IMR-90 (cell line): ENCODE measurements at regions not wholly inside any gene's neighbourhood (a gene's known extent, or its start where the extent isn't known, plus 50 kb on each side); places are given as distances from the start of the nearest gene placed in this dataset.

ENCODE experiments used
- ATAC-seq: fragments of 200-7000 bp; cut with Tn5 transposase; 2 replicates; pipeline ENCODE4 v1.9.1; 2020; ENCODE audit warnings: low read depth, mild to moderate bottlenecking, moderate library complexity
- BruUV-seq: library from RNA; stranded (reverse); fragments of 400-500 nt; replicated peaks from 2 replicates; lab custom pipeline; 2021; lab: Mats Ljungman, UMichigan
- CTCF ChIA-PET: fragments of 300-600 bp; formaldehyde crosslinking; extraction: SDS; loops from one replicate; lab custom pipeline; 2021; ENCODE audit warnings: antibody characterized with exemption; lab: Yijun Ruan, JAX
- POLR2A ChIA-PET: fragments of 300-600 bp; sonication (Branson Sonifier 250); formaldehyde crosslinking; loops from one replicate; lab custom pipeline; 2022; ENCODE audit warnings: antibody characterized with exemption; ENCODE audit not compliant: unreplicated experiment; lab: Charles Lee
- DNase-seq: peaks from one replicate; pipeline ENCODE4 v3.0.0; 2013
- H2AFZ ChIP-seq: replicated peaks from 2 replicates; pipeline ENCODE3; 2013; ENCODE audit warnings: low read length, mild to moderate bottlenecking; ENCODE audit not compliant: poor library complexity
- H2AK5ac ChIP-seq: 2 replicates; pipeline ENCODE4 v1.6.1; 2013; ENCODE audit warnings: low read depth, low read length, inconsistent platforms
- H2AK9ac ChIP-seq: replicated peaks from 2 replicates; pipeline ENCODE3; 2013; ENCODE audit warnings: mild to moderate bottlenecking, low read depth, low read length, moderate library complexity; ENCODE audit not compliant: poor library complexity
- H2BK120ac ChIP-seq: 2 replicates; pipeline ENCODE4 v1.6.1; 2013; ENCODE audit warnings: low read depth, low read length, inconsistent platforms
- H2BK15ac ChIP-seq: 3 replicates; pipeline ENCODE4 v1.6.1; 2013; ENCODE audit warnings: low read depth, low read length, inconsistent platforms
- H2BK20ac ChIP-seq: 2 replicates; pipeline ENCODE4 v1.6.1; 2013; ENCODE audit warnings: low read depth, mild to moderate bottlenecking, inconsistent platforms, low read length, moderate library complexity
- H2BK5ac ChIP-seq: 2 replicates; pipeline ENCODE4 v1.6.1; 2013; ENCODE audit warnings: mild to moderate bottlenecking, low read depth, low read length, inconsistent platforms; ENCODE audit not compliant: poor library complexity, severe bottlenecking
- H3K14ac ChIP-seq: replicated peaks from 2 replicates; pipeline ENCODE4 v1.6.1; 2013; ENCODE audit warnings: low read depth, low read length, inconsistent platforms
- H3K18ac ChIP-seq: 2 replicates; pipeline ENCODE4 v1.6.1; 2013; ENCODE audit warnings: low read depth, low read length, control low read depth
- H3K23ac ChIP-seq: 2 replicates; pipeline ENCODE4 v1.6.1; 2013; ENCODE audit warnings: low read depth, low read length, inconsistent platforms
- H3K27ac ChIP-seq: 2 replicates; pipeline ENCODE4 v1.5.1; 2013; ENCODE audit warnings: mild to moderate bottlenecking, control low read depth, low read length; ENCODE audit not compliant: insufficient read depth
- H3K27me3 ChIP-seq: 2 replicates; pipeline ENCODE4 v1.6.1; 2013; ENCODE audit warnings: low read length; ENCODE audit not compliant: control insufficient read depth, insufficient read depth
- H3K36me3 ChIP-seq: 2 replicates; pipeline ENCODE4 v1.6.1; 2013; ENCODE audit warnings: low read length, mixed read lengths; ENCODE audit not compliant: control insufficient read depth, insufficient read depth
- H3K4ac ChIP-seq: 2 replicates; pipeline ENCODE4 v1.6.1; 2013; ENCODE audit warnings: low read depth, low read length, inconsistent platforms
- H3K4me1 ChIP-seq: 2 replicates; pipeline ENCODE4 v1.6.1; 2013; ENCODE audit warnings: low read length, mixed read lengths; ENCODE audit not compliant: control insufficient read depth, insufficient read depth
- H3K4me2 ChIP-seq: 2 replicates; pipeline ENCODE4 v1.6.1; 2013; ENCODE audit warnings: low read depth, mild to moderate bottlenecking, control low read depth, low read length, moderate library complexity
- H3K4me3 ChIP-seq: 2 replicates; pipeline ENCODE4 v1.5.1; 2013; ENCODE audit warnings: low read depth, mild to moderate bottlenecking, control low read depth, low read length, moderate library complexity; ENCODE audit not compliant: insufficient read depth
- H3K56ac ChIP-seq: 2 replicates; pipeline ENCODE4 v1.6.1; 2013; ENCODE audit warnings: low read length, inconsistent platforms; ENCODE audit not compliant: insufficient read depth; ENCODE audit errors: extremely low read depth
- H3K79me1 ChIP-seq, 2 experiments: 2 replicates each; pipeline ENCODE4 v1.6.1; 2013; ENCODE audit warnings: low read length in 2 of 2, inconsistent platforms in 1 of 2, low read depth in 1 of 2
- H3K9ac ChIP-seq: 2 replicates; pipeline ENCODE4 v1.6.1; 2013; ENCODE audit warnings: low read depth, low read length, control low read depth
- H3K9me1 ChIP-seq: 2 replicates; pipeline ENCODE4 v1.6.1; 2013; ENCODE audit warnings: low read length, inconsistent platforms; ENCODE audit not compliant: insufficient read depth
- H3K9me3 ChIP-seq: 2 replicates; pipeline ENCODE4 v1.6.1; 2013; ENCODE audit warnings: low read length; ENCODE audit not compliant: control insufficient read depth, insufficient read depth
- H4K20me1 ChIP-seq: 2 replicates; pipeline ENCODE4 v1.6.1; 2013; ENCODE audit warnings: low read length, inconsistent platforms; ENCODE audit not compliant: insufficient read depth
- H4K5ac ChIP-seq: 2 replicates; pipeline ENCODE4 v1.6.1; 2013; ENCODE audit warnings: mild to moderate bottlenecking, low read depth, low read length, control low read depth
- H4K8ac ChIP-seq, 2 experiments: 2 replicates each; pipeline ENCODE4 v1.6.1; 2013; ENCODE audit warnings: low read depth in 2 of 2, low read length in 2 of 2, control low read depth in 1 of 2, inconsistent platforms in 1 of 2
- H4K91ac ChIP-seq: 2 replicates; pipeline ENCODE4 v1.6.1; 2013; ENCODE audit warnings: low read depth, low read length, inconsistent platforms; ENCODE audit not compliant: insufficient read depth
- BHLHE40 ChIP-seq: fragments of 150-350 bp; IDR thresholded peaks from 2 replicates; pipeline ENCODE4 v1.6.1; 2016; ENCODE audit warnings: mild to moderate bottlenecking, low read depth, low read length
- CEBPB ChIP-seq: IDR thresholded peaks from 2 replicates; pipeline ENCODE4 v1.6.1; 2012; ENCODE audit warnings: low read depth, low read length, improper control_type of control experiment
- CHD1 ChIP-seq: IDR thresholded peaks from 2 replicates; pipeline ENCODE4 v1.6.1; 2012; ENCODE audit warnings: low read depth, low read length, improper control_type of control experiment
- FOS ChIP-seq: fragments of 150-350 bp; IDR thresholded peaks from 2 replicates; pipeline ENCODE4 v1.6.1; 2016; ENCODE audit warnings: low read depth, low read length
- MAFK ChIP-seq: IDR thresholded peaks from 2 replicates; pipeline ENCODE4 v1.6.1; 2012; ENCODE audit warnings: low read depth, low read length, improper control_type of control experiment
- MAZ ChIP-seq: IDR thresholded peaks from 2 replicates; pipeline ENCODE4 v1.6.1; 2012; ENCODE audit warnings: low read depth, mild to moderate bottlenecking, low read length, improper control_type of control experiment, moderate library complexity, borderline replicate concordance
- MXI1 ChIP-seq: IDR thresholded peaks from 2 replicates; pipeline ENCODE4 v1.6.1; 2012; ENCODE audit warnings: low read depth, mild to moderate bottlenecking, low read length, moderate library complexity, borderline replicate concordance
- NFE2L2 ChIP-seq: fragments of 150-350 bp; IDR thresholded peaks from 2 replicates; pipeline ENCODE4 v1.6.1; 2016; ENCODE audit warnings: low read depth, mild to moderate bottlenecking, low read length
- POLR2A ChIP-seq: IDR thresholded peaks from 2 replicates; pipeline ENCODE4 v1.6.1; 2012; ENCODE audit warnings: mild to moderate bottlenecking, low read depth, low read length
- RAD21 ChIP-seq: IDR thresholded peaks from 2 replicates; pipeline ENCODE4 v1.6.1; 2012; ENCODE audit warnings: low read length, improper control_type of control experiment
- RCOR1 ChIP-seq: IDR thresholded peaks from 2 replicates; pipeline ENCODE4 v1.6.1; 2012; ENCODE audit warnings: mild to moderate bottlenecking, low read length, improper control_type of control experiment; ENCODE audit not compliant: insufficient replicate concordance
- RFX5 ChIP-seq: IDR thresholded peaks from 2 replicates; pipeline ENCODE4 v1.8.0; 2012; ENCODE audit warnings: low read depth, mild to moderate bottlenecking, low read length, moderate library complexity
- SMC3 ChIP-seq: fragments of 150-350 bp; IDR thresholded peaks from 2 replicates; pipeline ENCODE4 v1.6.1; 2016; ENCODE audit warnings: low read depth, mild to moderate bottlenecking, antibody characterized with exemption, low read length, moderate library complexity
- USF2 ChIP-seq: fragments of 150-350 bp; IDR thresholded peaks from 2 replicates; pipeline ENCODE4 v1.6.1; 2017; ENCODE audit warnings: mild to moderate bottlenecking, antibody characterized with exemption, low read length, low read depth
- WGBS, 2 experiments: methylation state at CpG; one replicate each; pipeline versions ENCODE4 v1.1.5 to v1.1.7; 2013; ENCODE audit warnings: missing lambda C conversion rate in 2 of 2; ENCODE audit not compliant: insufficient read length in 1 of 2; ENCODE audit errors: extremely low coverage in 2 of 2; 5-methylcytosine and 5-hydroxymethylcytosine counted together
- dilution Hi-C: fragments of 300-500 bp; cut with HindIII; formaldehyde crosslinking; loops from one replicate; pipeline ENCODE4 v1.14.3; 2018; ENCODE audit warnings: low sequenced_read_pairs; ENCODE audit not compliant: unreplicated experiment
- in situ Hi-C: fragments of 300-500 bp; cut with MboI; formaldehyde crosslinking; loops from 3 replicates; pipeline ENCODE4 v1.14.3; 2019; ENCODE audit warnings: low sequenced_read_pairs, inconsistent platforms, mixed read lengths
- intact Hi-C: fragments of 100-400 bp; cut with micrococcal nuclease; formaldehyde crosslinking; loops from 2 replicates; pipeline ENCODE4 v1.10.0; 2022
- TF ChIP-seq, protein P1 (sequence below): fragments of 150-350 bp; IDR thresholded peaks from 2 replicates; pipeline ENCODE4 v1.6.1; 2016; ENCODE audit warnings: low read depth, mild to moderate bottlenecking, low read length, moderate library complexity, borderline replicate concordance
- TF ChIP-seq, protein P2 (sequence below): conservative IDR thresholded peaks from 2 replicates; pipeline ENCODE4 v1.5.1; 2012; ENCODE audit warnings: mild to moderate bottlenecking, low read depth, low read length, improper control_type of control experiment

- H2AK5ac ChIP-seq, result no peak overlapping the region
- H3K23ac ChIP-seq, result no peak overlapping the region
- no peaks in the 10 kb centered on the region for H3K9me3 ChIP-seq
- DNase-seq, result no peak
- H4K5ac ChIP-seq, result no peak overlapping the region
- no CpG with 5 or more reads among the region's 2 CpGs for WGBS, 2 experiments
- no peak overlapping the region for H2AFZ ChIP-seq
- intact Hi-C loops, result no loop called here
- no peaks in the 10 kb centered on the region for H3K79me1 ChIP-seq
- in situ Hi-C loops, result no loop called here
- H2BK15ac ChIP-seq, result no peak overlapping the region
- no peaks in the 10 kb centered on the region for H3K4me1 ChIP-seq
- H3K27me3 ChIP-seq, result no peaks in the 10 kb centered on the region
- H3K4me2 ChIP-seq, result no peak overlapping the region
- no peak overlapping the region for H2AK9ac ChIP-seq
- dilution Hi-C loops, result no loop called here
- no peak overlapping the region for H4K91ac ChIP-seq
- H3K9me1 ChIP-seq, result peaks cover 6% of the 10 kb centered on the region; the same call in 1 of the 2 replicates
- ChIA-PET POLR2A (no interaction called here), CTCF (interaction anchor here (0.6 kb wide), 1 partner anchor 13 kb away, joined by 3 read pairs; no protein-coding TSS in a partner anchor)
- H3K36me3 ChIP-seq, result no peaks in the 10 kb centered on the region
- H3K4ac ChIP-seq, result no peak overlapping the region
- no peak for ATAC-seq
- no peak overlapping the region for H2BK120ac ChIP-seq
- no peak overlapping the region for H2BK5ac ChIP-seq
- TF ChIP-seq USF2 (no peak), MAZ (no peak), CEBPB (no peak), SMC3 (no peak), MAFK (no peak), RFX5 (no peak), MXI1 (no peak), NFE2L2 (no peak), FOS (no peak), RAD21 (no peak), CHD1 (no peak), BHLHE40 (no peak), POLR2A (no peak), RCOR1 (no peak)
- TF ChIP-seq, protein P1, sequence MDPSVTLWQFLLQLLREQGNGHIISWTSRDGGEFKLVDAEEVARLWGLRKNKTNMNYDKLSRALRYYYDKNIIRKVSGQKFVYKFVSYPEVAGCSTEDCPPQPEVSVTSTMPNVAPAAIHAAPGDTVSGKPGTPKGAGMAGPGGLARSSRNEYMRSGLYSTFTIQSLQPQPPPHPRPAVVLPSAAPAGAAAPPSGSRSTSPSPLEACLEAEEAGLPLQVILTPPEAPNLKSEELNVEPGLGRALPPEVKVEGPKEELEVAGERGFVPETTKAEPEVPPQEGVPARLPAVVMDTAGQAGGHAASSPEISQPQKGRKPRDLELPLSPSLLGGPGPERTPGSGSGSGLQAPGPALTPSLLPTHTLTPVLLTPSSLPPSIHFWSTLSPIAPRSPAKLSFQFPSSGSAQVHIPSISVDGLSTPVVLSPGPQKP, result no peak
- TF ChIP-seq, protein P2, sequence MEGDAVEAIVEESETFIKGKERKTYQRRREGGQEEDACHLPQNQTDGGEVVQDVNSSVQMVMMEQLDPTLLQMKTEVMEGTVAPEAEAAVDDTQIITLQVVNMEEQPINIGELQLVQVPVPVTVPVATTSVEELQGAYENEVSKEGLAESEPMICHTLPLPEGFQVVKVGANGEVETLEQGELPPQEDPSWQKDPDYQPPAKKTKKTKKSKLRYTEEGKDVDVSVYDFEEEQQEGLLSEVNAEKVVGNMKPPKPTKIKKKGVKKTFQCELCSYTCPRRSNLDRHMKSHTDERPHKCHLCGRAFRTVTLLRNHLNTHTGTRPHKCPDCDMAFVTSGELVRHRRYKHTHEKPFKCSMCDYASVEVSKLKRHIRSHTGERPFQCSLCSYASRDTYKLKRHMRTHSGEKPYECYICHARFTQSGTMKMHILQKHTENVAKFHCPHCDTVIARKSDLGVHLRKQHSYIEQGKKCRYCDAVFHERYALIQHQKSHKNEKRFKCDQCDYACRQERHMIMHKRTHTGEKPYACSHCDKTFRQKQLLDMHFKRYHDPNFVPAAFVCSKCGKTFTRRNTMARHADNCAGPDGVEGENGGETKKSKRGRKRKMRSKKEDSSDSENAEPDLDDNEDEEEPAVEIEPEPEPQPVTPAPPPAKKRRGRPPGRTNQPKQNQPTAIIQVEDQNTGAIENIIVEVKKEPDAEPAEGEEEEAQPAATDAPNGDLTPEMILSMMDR, result no peak
- H3K9ac ChIP-seq, result no peak overlapping the region
- H3K18ac ChIP-seq, result no peak overlapping the region
- H2BK20ac ChIP-seq, result no peak overlapping the region
- H4K20me1 ChIP-seq, result no peaks in the 10 kb centered on the region
- no peak overlapping the region for H3K56ac ChIP-seq
- BruUV-seq, result no TSS peak
- no peak overlapping the region for H3K4me3 ChIP-seq
- H3K14ac ChIP-seq, result peak overlapping the region; percentile 41; the same call in 1 of the 2 replicates
- H4K8ac ChIP-seq, result no peak overlapping the region
- no peak overlapping the region for H3K27ac ChIP-seq
Measured at GRCh38 chr7:41287559-41288335, 415.1 kb downstream of the INHBA start.
